Muscle layer of colon (tissue), 2 donors: ENCODE measurements at regions not wholly inside any gene's neighbourhood (a gene's known extent, or its start where the extent isn't known, plus 50 kb on each side); places are given as distances from the start of the nearest gene placed in this dataset.
"Not testable (repeated sequence)": the region's sequence is repeated elsewhere in the genome, so short reads cannot be mapped to it uniquely, and the experiment has no call there.

Experiments used
- H3K27ac ChIP-seq: one replicate; pipeline ENCODE4 v1.7.0; 2013; ENCODE audit warnings: low read depth, mild to moderate bottlenecking, low read length, moderate library complexity
- H3K27me3 ChIP-seq, 2 donors: one replicate each; pipeline ENCODE4 v1.7.0; 2013; ENCODE audit warnings: low read length in 2 of 2, mild to moderate bottlenecking in 2 of 2; ENCODE audit not compliant: insufficient read depth in 2 of 2, control insufficient read depth in 1 of 2
- H3K36me3 ChIP-seq: one replicate; pipeline ENCODE4 v1.7.0; 2013; ENCODE audit warnings: mild to moderate bottlenecking, low read length; ENCODE audit not compliant: insufficient read depth
- H3K4me1 ChIP-seq: one replicate; pipeline ENCODE4 v1.7.0; 2013; ENCODE audit warnings: mild to moderate bottlenecking, low read length; ENCODE audit not compliant: insufficient read depth
- H3K4me3 ChIP-seq, 2 donors: one replicate each; pipeline ENCODE4 v1.7.0; 2013; ENCODE audit warnings: low read length in 2 of 2, low read depth in 1 of 2, mild to moderate bottlenecking in 1 of 2, moderate library complexity in 1 of 2
- H3K9ac ChIP-seq: one replicate; pipeline ENCODE4 v1.7.0; 2013; ENCODE audit warnings: low read length
- H3K9me3 ChIP-seq: one replicate; pipeline ENCODE4 v1.7.0; 2013; ENCODE audit warnings: mild to moderate bottlenecking, low read length
- donor health status: abdominal sarcoma.
- donor health status: Adenocarcinoma of cecum.

GRCh38 chr14:27886256-27886655, 880.3 kb upstream of the FOXG1 start:
- H3K4me3 ChIP-seq = no peak overlapping the region
- H3K27me3 ChIP-seq = no peaks in the 10 kb centered on the region
- H3K9ac ChIP-seq = no peak overlapping the region
- H3K27ac ChIP-seq = no peak overlapping the region
- H3K36me3 ChIP-seq = no peaks in the 10 kb centered on the region
- H3K4me1 ChIP-seq = no peaks in the 10 kb centered on the region
- no peaks in the 10 kb centered on the region for H3K9me3 ChIP-seq

DNA sequence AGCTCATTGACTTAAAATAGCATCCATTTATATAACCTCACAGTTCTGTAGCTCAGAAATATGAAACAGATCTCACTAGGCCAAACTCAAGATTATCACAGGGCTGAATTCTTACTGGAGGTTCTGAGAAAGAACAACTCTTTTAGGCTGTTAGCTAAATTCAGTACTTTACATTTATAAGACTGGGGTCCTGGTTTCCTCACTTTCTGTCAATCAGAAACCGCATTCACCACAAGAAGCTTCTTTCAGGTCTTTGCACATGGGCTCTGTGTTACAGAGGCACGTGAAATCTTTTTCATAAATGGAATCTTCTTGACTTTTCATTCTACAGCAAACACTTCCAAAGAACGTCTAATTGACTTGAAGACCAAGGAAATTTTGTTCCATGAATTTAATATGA, 876.3 kb upstream of the FOXG1 start:
- Histone ChIP-seq H3K9me3 (no peaks in the 10 kb centered on the region), H3K36me3 (no peaks in the 10 kb centered on the region), H3K27ac (no peak overlapping the region), H3K4me3 (no peak overlapping the region), H3K9ac (no peak overlapping the region), H3K27me3 (no peaks in the 10 kb centered on the region), H3K4me1 (no peaks in the 10 kb centered on the region)

GRCh38 chr14:27908484-27908883, 858.1 kb upstream of the FOXG1 start:
- not testable (repeated sequence) for H3K36me3 ChIP-seq, H3K27ac ChIP-seq, H3K4me3 ChIP-seq, H3K9ac ChIP-seq, H3K4me1 ChIP-seq, H3K9me3 ChIP-seq, H3K27me3 ChIP-seq

- no peaks in the 10 kb centered on the region for H3K9me3 ChIP-seq
- H3K27me3 ChIP-seq = no peaks in the 10 kb centered on the region
- no peak overlapping the region for H3K9ac ChIP-seq
- H3K4me1 ChIP-seq = no peaks in the 10 kb centered on the region
- H3K4me3 ChIP-seq = no peak overlapping the region
- no peak overlapping the region for H3K27ac ChIP-seq
- H3K36me3 ChIP-seq = no peaks in the 10 kb centered on the region
Observed at GRCh38 chr14:27916326-27916725, 850.3 kb upstream of the FOXG1 start.

DNA sequence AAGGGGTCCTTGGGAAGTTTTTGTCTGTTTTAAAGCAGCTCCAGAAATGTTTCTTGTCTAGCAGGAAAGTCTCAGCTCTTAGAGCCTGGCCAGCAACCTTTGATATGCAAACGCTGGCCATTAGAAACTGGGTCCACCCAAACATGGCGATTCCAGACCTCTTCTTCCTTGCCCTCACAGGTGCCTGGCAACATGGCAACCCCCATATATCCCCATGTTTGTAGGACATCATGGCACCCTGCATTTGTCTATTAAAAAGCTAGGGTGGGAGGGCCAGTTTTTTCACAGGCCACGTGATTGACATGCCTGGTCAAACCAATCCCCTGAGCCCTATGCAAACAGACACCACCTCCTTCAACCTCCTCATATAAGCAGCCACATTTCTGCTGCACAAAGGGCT, 848.7 kb upstream of the FOXG1 start:
- no peak overlapping the region for H3K4me3 ChIP-seq
- H3K4me1 ChIP-seq = no peaks in the 10 kb centered on the region
- H3K27ac ChIP-seq = no peak overlapping the region
- no peaks in the 10 kb centered on the region for H3K36me3 ChIP-seq
- no peaks in the 10 kb centered on the region for H3K9me3 ChIP-seq
- H3K9ac ChIP-seq = no peak overlapping the region
- no peaks in the 10 kb centered on the region for H3K27me3 ChIP-seq

DNA sequence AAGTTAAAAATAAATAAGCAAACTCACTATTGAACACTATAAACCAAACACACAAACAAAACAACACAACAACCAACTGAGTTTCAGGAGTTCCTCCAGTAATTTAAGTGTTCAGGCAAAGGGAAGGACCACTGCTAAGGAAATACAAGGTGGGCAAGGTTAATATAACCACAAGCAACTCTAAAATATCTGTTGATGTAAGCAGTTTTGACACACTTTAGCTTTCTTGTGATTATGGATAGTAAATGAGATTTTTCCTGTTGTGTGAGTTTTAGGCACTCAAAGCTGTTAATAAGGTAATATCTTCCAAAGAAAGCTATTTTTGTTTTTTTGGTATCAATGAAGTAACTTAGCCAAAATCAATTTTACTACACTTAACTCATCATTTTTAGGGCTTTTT, 839.1 kb upstream of the FOXG1 start:
- Histone ChIP-seq H3K4me1 (no peaks in the 10 kb centered on the region), H3K4me3 (no peak overlapping the region), H3K27ac (no peak overlapping the region), H3K36me3 (no peaks in the 10 kb centered on the region), H3K9me3 (no peaks in the 10 kb centered on the region), H3K9ac (no peak overlapping the region), H3K27me3 (no peaks in the 10 kb centered on the region)

DNA sequence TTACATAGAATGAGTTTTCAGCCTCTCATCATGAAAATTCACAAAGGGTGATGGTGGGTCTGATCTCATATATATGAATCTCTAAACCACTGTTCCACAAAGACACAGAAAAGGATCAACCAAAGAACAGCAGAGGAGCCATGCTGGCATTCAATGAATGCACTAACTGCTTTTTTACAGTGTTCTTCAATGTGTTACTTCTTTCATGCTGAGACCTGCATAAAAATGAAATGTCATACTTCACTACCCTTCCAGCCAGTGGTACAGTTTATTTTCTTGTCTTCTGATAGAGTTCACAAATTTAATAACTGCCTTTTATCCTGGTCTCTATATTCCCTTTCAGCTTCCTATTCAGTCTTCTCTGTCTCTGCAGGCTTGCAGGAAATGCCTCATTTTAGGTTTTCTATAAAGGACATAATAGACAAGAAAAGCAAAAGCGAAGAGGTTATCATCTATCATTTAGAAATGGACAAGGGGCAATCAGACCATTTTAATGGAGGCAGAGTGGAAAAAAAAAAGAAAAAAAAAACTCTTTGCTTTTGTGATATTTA, 836.7 kb upstream of the FOXG1 start:
- H3K36me3 ChIP-seq = no peaks in the 10 kb centered on the region
- H3K4me3 ChIP-seq = no peak overlapping the region
- no peaks in the 10 kb centered on the region for H3K9me3 ChIP-seq
- H3K9ac ChIP-seq = no peak overlapping the region
- H3K27ac ChIP-seq = no peak overlapping the region
- no peaks in the 10 kb centered on the region for H3K27me3 ChIP-seq
- no peaks in the 10 kb centered on the region for H3K4me1 ChIP-seq

DNA sequence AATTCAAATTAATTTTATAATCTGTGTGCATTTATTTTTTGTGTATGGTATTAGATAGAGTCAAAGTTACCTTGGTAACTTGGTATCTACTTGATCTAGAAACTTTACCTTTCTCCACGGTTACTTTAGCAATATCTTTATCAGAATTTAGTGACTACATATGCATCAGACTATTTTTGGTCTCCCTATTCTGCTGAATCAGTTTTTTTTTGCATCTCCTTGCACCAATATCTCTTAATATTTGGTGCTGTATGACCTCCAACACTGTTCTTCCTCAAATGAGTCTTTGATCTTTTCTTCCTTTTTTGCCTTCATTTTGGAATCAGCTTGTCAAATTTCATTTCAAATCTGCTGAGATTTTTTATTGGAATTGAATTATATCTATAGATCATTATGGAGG, 828.2 kb upstream of the FOXG1 start:
- Histone ChIP-seq H3K36me3 (no peaks in the 10 kb centered on the region), H3K9me3 (no peaks in the 10 kb centered on the region), H3K27me3 (no peaks in the 10 kb centered on the region), H3K4me3 (no peak overlapping the region), H3K4me1 (no peaks in the 10 kb centered on the region), H3K9ac (no peak overlapping the region), H3K27ac (no peak overlapping the region)

DNA sequence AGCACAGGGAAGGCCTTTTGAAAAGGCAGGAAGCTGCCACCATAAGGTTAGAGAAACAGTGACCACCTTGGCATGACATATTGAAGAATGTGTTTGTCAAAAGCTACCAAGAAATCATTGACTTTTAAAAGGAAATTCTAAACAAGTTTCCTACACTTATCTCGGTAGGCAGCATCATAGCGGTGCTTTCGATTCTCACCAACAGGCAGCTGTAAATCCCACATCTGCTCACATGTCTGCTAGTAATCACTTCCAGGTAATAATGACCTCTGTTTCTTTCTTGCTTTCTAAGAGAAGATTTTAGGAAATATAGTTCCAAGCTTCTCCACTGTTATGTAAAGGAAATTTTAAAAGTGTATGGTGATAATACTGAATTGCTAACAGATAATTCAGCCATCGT, 821.1 kb upstream of the FOXG1 start:
- H3K27me3 ChIP-seq = no peaks in the 10 kb centered on the region
- no peaks in the 10 kb centered on the region for H3K4me1 ChIP-seq
- H3K9ac ChIP-seq = no peak overlapping the region
- H3K4me3 ChIP-seq = no peak overlapping the region
- no peak overlapping the region for H3K27ac ChIP-seq
- H3K9me3 ChIP-seq = no peaks in the 10 kb centered on the region
- no peaks in the 10 kb centered on the region for H3K36me3 ChIP-seq

- Histone ChIP-seq H3K27me3 (no peaks in the 10 kb centered on the region), H3K36me3 (no peaks in the 10 kb centered on the region), H3K4me3 (no peak overlapping the region), H3K27ac (no peak overlapping the region), H3K9me3 (no peaks in the 10 kb centered on the region), H3K9ac (no peak overlapping the region), H3K4me1 (no peaks in the 10 kb centered on the region)
Observed at GRCh38 chr14:27958757-27959156, 807.8 kb upstream of the FOXG1 start.

GRCh38 chr14:27995691-27996090, 770.9 kb upstream of the FOXG1 start:
- no peak overlapping the region for H3K9ac ChIP-seq
- H3K9me3 ChIP-seq = no peaks in the 10 kb centered on the region
- H3K27me3 ChIP-seq = no peaks in the 10 kb centered on the region
- H3K27ac ChIP-seq = no peak overlapping the region
- H3K4me3 ChIP-seq = no peak overlapping the region
- no peaks in the 10 kb centered on the region for H3K36me3 ChIP-seq
- no peaks in the 10 kb centered on the region for H3K4me1 ChIP-seq

DNA sequence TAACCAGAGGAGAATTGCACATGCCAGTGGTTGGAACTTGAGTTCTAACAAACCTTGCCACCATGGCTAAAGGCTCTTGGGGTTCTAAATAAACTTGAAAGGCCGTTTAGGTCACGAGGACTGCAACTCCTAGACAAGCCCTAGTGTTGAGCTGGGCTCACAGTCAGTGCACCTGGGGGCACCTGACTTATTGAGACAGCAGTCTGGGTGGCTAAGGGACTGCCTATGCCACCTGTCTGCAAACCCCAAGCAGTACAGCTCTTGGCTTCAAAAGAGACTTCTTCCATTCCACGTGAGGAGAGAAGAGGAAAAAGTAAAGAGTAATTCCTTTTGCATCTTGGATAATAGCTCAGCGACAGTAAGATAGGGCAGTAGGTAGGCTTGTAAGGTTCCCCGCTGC, 765.6 kb upstream of the FOXG1 start:
- Histone ChIP-seq H3K27me3 (no peaks in the 10 kb centered on the region), H3K9ac (no peak overlapping the region), H3K4me3 (no peak overlapping the region), H3K9me3 (no peaks in the 10 kb centered on the region), H3K36me3 (no peaks in the 10 kb centered on the region), H3K27ac (no peak overlapping the region), H3K4me1 (no peaks in the 10 kb centered on the region)
